ENCODE measurements at regions not wholly inside any gene's neighbourhood (a gene's known extent, or its start where the extent isn't known, plus 50 kb on each side); places are given as distances from the start of the nearest gene placed in this dataset.

- no peak for DNase-seq (ENCODE audit: extremely low read depth in 1 of 4, low spot score in 3 of 4)
- in situ Hi-C loops (cut with MboI) (no loop called here), intact Hi-C loops (cut with micrococcal nuclease) (no loop called here)
- no TSS peak for BruUV-seq (replicated peaks)
- no peak overlapping the region for H3K4me3 ChIP-seq
- TF ChIP-seq TAF7 (tag; IDR thresholded peaks at IDR 0.05) (no peak), NKRF (IDR thresholded peaks at IDR 0.05; ENCODE audit: borderline replicate concordance) (no peak), HCFC1 (IDR thresholded peaks at IDR 0.05; ENCODE audit: low read depth, low read length) (no peak), RAD21 (CRISPR knock-in tag; conservative IDR thresholded peaks at IDR 0.05 in 1 of 2, IDR thresholded peaks at IDR 0.05 in 1 of 2) (no peak), NCOA4 (IDR thresholded peaks at IDR 0.05; ENCODE audit: partially characterized antibody) (no peak), KLF13 (tag; IDR thresholded peaks at IDR 0.05; ENCODE audit: borderline replicate concordance, low read depth) (no peak)
- no peak overlapping the region for H3K27ac ChIP-seq (ENCODE audit: extremely low read depth, low read depth, low read length)
- no peaks in the 10 kb centered on the region for H3K4me1 ChIP-seq (replicated peaks in 1 of 2; ENCODE audit: control insufficient read depth in 2 of 2, insufficient read depth in 2 of 2, low read length in 2 of 2)
- 0% methylated on average over 2 of the region's 2 CpGs for WGBS (ENCODE audit: insufficient coverage, low coverage, missing lambda C conversion rate)
- H3K79me2 ChIP-seq (ENCODE audit: control insufficient read depth, insufficient read depth, low read length), result no peaks in the 10 kb centered on the region
- no peak overlapping the region for H3K9ac ChIP-seq (ENCODE audit: insufficient read depth in 1 of 2, low read depth in 2 of 2, low read length in 2 of 2)
- CTCF ChIA-PET (ENCODE audit: low intra/inter-chr PET ratio), result no interaction called here
- no peaks in the 10 kb centered on the region for H3K9me1 ChIP-seq (ENCODE audit: control insufficient read depth, insufficient read depth, low read length)
- no peaks in the 10 kb centered on the region for H3K27me3 ChIP-seq (ENCODE audit: control insufficient read depth in 2 of 2, insufficient read depth in 2 of 2, low read length in 2 of 2)
- no peak overlapping the region for H3K4me2 ChIP-seq (ENCODE audit: insufficient read depth, low read length)
- no peaks in the 10 kb centered on the region for H3K9me3 ChIP-seq (replicated peaks; ENCODE audit: control insufficient read depth, insufficient read depth, low read depth, low read length)
- no peaks in the 10 kb centered on the region for H4K20me1 ChIP-seq (replicated peaks; ENCODE audit: control insufficient read depth, insufficient read depth, low read length)
- ATAC-seq, result no peak
- POLR2A ChIA-PET, result no interaction called here
- no peak overlapping the region for H2AFZ ChIP-seq (ENCODE audit: low read depth, low read length)
- H3K36me3 ChIP-seq (ENCODE audit: control insufficient read depth, insufficient read depth, low read length), result no peaks in the 10 kb centered on the region
- no peak for FAIRE-seq
These were observed 171.6 kb upstream of the IPO5 start for GRCh38 chr13:97781891-97782305.

Measured in K562 (cell line).